Mesendoderm (in vitro differentiated cells): ENCODE measurements at regions not wholly inside any gene's neighbourhood (a gene's known extent, or its start where the extent isn't known, plus 50 kb on each side); places are given as distances from the start of the nearest gene placed in this dataset.

ENCODE experiments used
- DNase-seq: peaks from one replicate; pipeline ENCODE4 v3.0.0; 2013
- H2AK5ac ChIP-seq: 2 replicates; pipeline ENCODE4 v1.6.1; 2013; ENCODE audit warnings: low read length, inconsistent platforms
- H2BK120ac ChIP-seq: 2 replicates; pipeline ENCODE4 v1.6.1; 2013; ENCODE audit warnings: low read depth, mild to moderate bottlenecking, low read length, moderate library complexity, mixed read lengths
- H2BK15ac ChIP-seq: replicated peaks from 2 replicates; pipeline ENCODE4 v1.6.1; 2013; ENCODE audit warnings: low read depth, mild to moderate bottlenecking, moderate library complexity
- H2BK5ac ChIP-seq: 2 replicates; pipeline ENCODE4 v1.6.1; 2013; ENCODE audit warnings: low read length, inconsistent platforms
- H3K18ac ChIP-seq: 2 replicates; pipeline ENCODE4 v1.6.1; 2013; ENCODE audit warnings: mild to moderate bottlenecking, low read length, mixed read lengths
- H3K23ac ChIP-seq: one replicate; pipeline ENCODE4 v1.6.1; 2013; ENCODE audit warnings: low read length
- H3K27ac ChIP-seq: 2 replicates; pipeline ENCODE4 v1.5.1; 2013; ENCODE audit warnings: low read depth, mild to moderate bottlenecking, inconsistent platforms, low read length, moderate library complexity
- H3K27me3 ChIP-seq: 2 replicates; pipeline ENCODE4 v1.6.1; 2013; ENCODE audit warnings: low read length, control low read depth, mild to moderate bottlenecking, inconsistent platforms; ENCODE audit not compliant: insufficient read depth, poor library complexity
- H3K36me3 ChIP-seq: 2 replicates; pipeline ENCODE4 v1.6.1; 2013; ENCODE audit warnings: low read length, inconsistent platforms; ENCODE audit not compliant: control insufficient read depth, insufficient read depth
- H3K4ac ChIP-seq: one replicate; pipeline ENCODE4 v1.6.1; 2013; ENCODE audit warnings: low read depth, mild to moderate bottlenecking, low read length, moderate library complexity
- H3K4me1 ChIP-seq: 2 replicates; pipeline ENCODE4 v1.6.1; 2013; ENCODE audit warnings: low read depth, low read length, inconsistent platforms; ENCODE audit not compliant: control insufficient read depth
- H3K4me2 ChIP-seq: 2 replicates; pipeline ENCODE4 v1.6.1; 2013; ENCODE audit warnings: low read length
- H3K4me3 ChIP-seq: 2 replicates; pipeline ENCODE4 v1.5.1; 2013; ENCODE audit warnings: mild to moderate bottlenecking, low read length
- H3K56ac ChIP-seq: one replicate; pipeline ENCODE4 v1.6.1; 2013; ENCODE audit warnings: low read length
- H3K79me1 ChIP-seq: 2 replicates; pipeline ENCODE4 v1.6.1; 2013; ENCODE audit warnings: low read length, inconsistent platforms
- H3K79me2 ChIP-seq: 2 replicates; pipeline ENCODE4 v1.6.1; 2013; ENCODE audit warnings: mild to moderate bottlenecking, low read length; ENCODE audit not compliant: control insufficient read depth, insufficient read depth
- H3K9ac ChIP-seq: 2 replicates; pipeline ENCODE4 v1.6.1; 2013; ENCODE audit warnings: low read length, inconsistent platforms
- H4K5ac ChIP-seq: one replicate; pipeline ENCODE4 v1.6.1; 2013; ENCODE audit warnings: low read length
- H4K8ac ChIP-seq: one replicate; pipeline ENCODE4 v1.6.1; 2013; ENCODE audit warnings: low read depth, mild to moderate bottlenecking, control low read depth, low read length, moderate library complexity
- WGBS: extraction: QIAGEN DNeasy Blood & Tissue Kit; methylation state at CpG from one replicate; pipeline ENCODE4 v1.1.7; 2013; ENCODE audit warnings: low lambda C conversion rate, missing lambda C conversion rate; ENCODE audit not compliant: insufficient coverage; ENCODE audit errors: extremely low coverage; 5-methylcytosine and 5-hydroxymethylcytosine counted together

DNA sequence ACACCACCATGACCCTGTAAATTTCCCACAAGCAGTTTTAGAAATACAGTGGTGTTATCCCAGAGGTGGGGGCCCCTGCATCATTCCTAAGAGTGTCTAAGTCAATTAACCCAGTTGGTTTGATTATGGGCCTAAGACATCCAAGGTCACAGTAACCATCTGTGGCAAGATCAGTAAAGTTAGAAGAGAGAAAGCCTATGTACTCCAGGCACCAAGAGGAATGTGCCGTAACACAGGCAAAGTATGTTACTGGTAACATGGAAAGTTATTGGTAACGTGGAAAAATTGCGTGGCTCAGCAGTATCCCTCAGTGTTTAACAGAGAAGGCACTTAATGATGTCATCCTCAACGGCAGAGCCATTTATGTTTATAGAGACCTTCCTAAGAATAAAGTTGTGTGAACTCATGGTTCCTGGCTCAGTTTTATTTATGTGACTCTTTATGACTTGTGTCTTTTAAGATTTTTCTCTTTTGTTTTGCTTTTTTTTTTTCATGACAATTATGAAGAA lies 144.1 kb upstream of the RASGRP1 start:
- Histone ChIP-seq H3K27ac (no peak overlapping the region), H3K27me3 (no peaks in the 10 kb centered on the region), H3K4me3 (no peak overlapping the region), H2BK5ac (no peak overlapping the region), H3K9ac (no peak overlapping the region), H3K18ac (no peak overlapping the region), H3K79me1 (no peaks in the 10 kb centered on the region), H2BK15ac (no peak overlapping the region), H3K23ac (no peak overlapping the region), H2AK5ac (no peak overlapping the region), H4K8ac (no peak overlapping the region), H3K56ac (no peak overlapping the region), H3K4me2 (no peak overlapping the region), H4K5ac (no peak overlapping the region), H3K36me3 (no peaks in the 10 kb centered on the region), H3K4ac (no peak overlapping the region), H2BK120ac (no peak overlapping the region), H3K4me1 (no peaks in the 10 kb centered on the region), H3K79me2 (no peaks in the 10 kb centered on the region)
- no CpG with 5 or more reads among the region's 4 CpGs for WGBS
- no peak for DNase-seq

DNA sequence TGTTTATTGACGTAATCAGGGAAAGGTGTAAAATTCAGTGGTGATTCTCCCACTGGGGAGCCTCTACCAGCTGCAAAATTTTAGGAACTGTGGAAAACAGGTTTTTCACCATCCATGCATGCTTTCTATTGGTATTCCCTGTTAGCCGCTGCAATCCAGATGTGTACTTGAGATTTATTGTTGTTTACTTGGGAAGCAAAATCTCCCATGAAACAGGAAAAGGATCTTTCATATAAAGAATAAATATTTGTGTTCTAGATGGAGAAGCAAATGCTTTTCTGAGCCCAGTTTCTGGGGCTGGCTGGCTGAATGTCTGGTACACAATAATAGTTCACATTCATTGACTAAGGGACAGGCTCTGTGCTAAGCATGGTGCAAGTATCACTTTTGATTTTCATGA lies 144.6 kb upstream of the RASGRP1 start:
- DNase-seq: no peak
- Histone ChIP-seq H2BK15ac (no peak overlapping the region), H3K4ac (no peak overlapping the region)

DNA sequence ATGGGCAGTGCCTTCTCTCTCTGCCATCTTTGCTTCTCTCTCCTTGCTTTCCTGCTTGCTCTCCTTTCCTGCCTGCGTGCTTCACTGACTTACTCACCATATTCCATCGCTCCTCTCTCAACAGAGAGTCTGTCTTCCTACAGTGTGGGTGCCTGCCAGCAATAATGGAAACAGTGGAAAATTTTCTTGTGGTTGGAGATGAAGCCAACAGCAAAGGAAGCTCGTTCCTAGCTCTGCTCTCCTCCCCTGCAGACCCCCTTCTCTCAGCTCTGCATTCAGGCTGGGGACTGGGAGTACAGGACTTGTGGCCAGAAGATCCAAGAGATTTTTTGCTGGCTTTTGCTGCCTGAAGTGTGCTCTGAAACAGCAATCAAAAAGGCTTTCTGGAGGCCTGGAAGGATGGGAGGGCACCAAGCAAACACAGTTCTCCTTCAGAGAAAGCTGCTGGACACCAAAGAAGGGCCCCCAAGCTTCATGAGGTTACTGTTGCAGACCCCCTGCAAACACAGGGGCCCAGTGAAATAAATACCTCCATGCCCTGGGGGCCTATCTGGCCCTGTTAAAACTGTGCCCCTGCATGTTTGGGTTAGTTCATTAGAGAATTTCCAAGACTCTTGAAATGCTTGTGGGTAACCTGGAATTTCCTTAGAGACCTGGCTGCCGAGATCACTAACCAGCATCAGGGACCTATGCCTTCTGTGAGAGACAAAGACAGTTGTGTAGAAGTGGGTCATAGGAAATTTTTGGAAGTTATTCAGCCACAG lies 149.9 kb upstream of the RASGRP1 start:
- no peak overlapping the region for H3K4me3 ChIP-seq
- no peak overlapping the region for H2BK5ac ChIP-seq
- H2BK120ac ChIP-seq: no peak overlapping the region
- no peak overlapping the region for H2AK5ac ChIP-seq
- H3K4ac ChIP-seq: no peak overlapping the region
- no peak overlapping the region for H3K56ac ChIP-seq
- H3K4me1 ChIP-seq: no peaks in the 10 kb centered on the region
- no peak overlapping the region for H3K27ac ChIP-seq
- H3K23ac ChIP-seq: no peak overlapping the region
- no peaks in the 10 kb centered on the region for H3K27me3 ChIP-seq
- no peak overlapping the region for H3K18ac ChIP-seq
- H2BK15ac ChIP-seq: no peak overlapping the region
- H4K5ac ChIP-seq: no peak overlapping the region
- H3K79me2 ChIP-seq: no peaks in the 10 kb centered on the region
- no peak for DNase-seq
- no peak overlapping the region for H4K8ac ChIP-seq
- H3K4me2 ChIP-seq: no peak overlapping the region
- no peaks in the 10 kb centered on the region for H3K79me1 ChIP-seq
- no CpG with 5 or more reads among the region's 4 CpGs for WGBS
- H3K36me3 ChIP-seq: no peaks in the 10 kb centered on the region
- H3K9ac ChIP-seq: no peak overlapping the region

More for the DNA sequence above, 144.6 kb upstream of the RASGRP1 start:
- no peak overlapping the region for H4K5ac ChIP-seq
- no peaks in the 10 kb centered on the region for H3K79me1 ChIP-seq
- no peaks in the 10 kb centered on the region for H3K27me3 ChIP-seq
- H3K4me2 ChIP-seq: no peak overlapping the region
- H3K79me2 ChIP-seq: no peaks in the 10 kb centered on the region
- H3K4me1 ChIP-seq: no peaks in the 10 kb centered on the region
- no peak overlapping the region for H3K56ac ChIP-seq
- no peak overlapping the region for H3K4me3 ChIP-seq
- no peak overlapping the region for H3K27ac ChIP-seq
- no peak overlapping the region for H3K9ac ChIP-seq
- no peak overlapping the region for H4K8ac ChIP-seq
- H2BK120ac ChIP-seq: no peak overlapping the region
- H2AK5ac ChIP-seq: no peak overlapping the region
- no CpG with 5 or more reads among the region's 2 CpGs for WGBS
- H3K23ac ChIP-seq: no peak overlapping the region
- no peak overlapping the region for H3K18ac ChIP-seq
- no peak overlapping the region for H2BK5ac ChIP-seq
- no peaks in the 10 kb centered on the region for H3K36me3 ChIP-seq

DNA sequence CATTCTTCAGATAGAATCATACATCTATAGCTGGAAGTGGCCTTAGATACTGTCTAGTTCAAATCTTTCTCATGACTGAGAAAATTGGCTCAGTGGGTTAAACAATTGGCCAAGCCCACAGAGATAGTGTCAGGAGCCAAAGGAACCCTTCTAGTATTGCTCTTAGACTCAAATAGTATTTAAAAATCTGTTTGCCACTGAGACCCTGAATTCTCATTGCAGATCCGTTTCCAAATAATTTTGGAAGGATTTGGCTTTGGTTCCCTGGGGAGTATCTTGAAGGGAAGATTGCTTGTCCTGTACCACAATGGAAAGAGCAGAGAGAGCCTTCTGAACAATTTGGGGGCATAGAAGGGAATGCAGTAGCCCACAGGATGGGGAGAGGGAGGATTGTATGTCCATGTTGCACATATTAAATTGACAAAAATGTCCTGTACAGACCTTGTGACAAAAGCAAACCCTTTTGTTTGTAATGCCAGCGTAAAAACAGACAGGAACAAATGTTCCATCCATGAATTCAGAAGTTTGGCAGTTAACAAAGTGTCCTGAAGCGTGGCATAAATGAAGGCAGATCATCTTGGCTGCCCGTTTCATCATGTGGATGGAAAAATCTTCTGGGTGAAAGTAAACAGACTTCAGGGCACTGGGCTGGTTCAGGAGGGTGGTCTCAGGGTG lies 156.4 kb upstream of the RASGRP1 start:
- no peak for DNase-seq
- Histone ChIP-seq H2BK15ac (no peak overlapping the region), H3K18ac (no peak overlapping the region), H2BK120ac (no peak overlapping the region), H2AK5ac (no peak overlapping the region), H3K4me3 (no peak overlapping the region), H3K27me3 (no peaks in the 10 kb centered on the region), H3K4me2 (no peak overlapping the region), H3K9ac (no peak overlapping the region), H3K23ac (no peak overlapping the region), H3K27ac (no peak overlapping the region), H4K5ac (no peak overlapping the region), H3K36me3 (no peaks in the 10 kb centered on the region), H2BK5ac (no peak overlapping the region), H3K4me1 (no peaks in the 10 kb centered on the region), H3K79me2 (no peaks in the 10 kb centered on the region), H3K56ac (no peak overlapping the region), H3K79me1 (no peaks in the 10 kb centered on the region), H4K8ac (no peak overlapping the region), H3K4ac (no peak overlapping the region)
- no CpG with 5 or more reads among the region's 4 CpGs for WGBS

DNA sequence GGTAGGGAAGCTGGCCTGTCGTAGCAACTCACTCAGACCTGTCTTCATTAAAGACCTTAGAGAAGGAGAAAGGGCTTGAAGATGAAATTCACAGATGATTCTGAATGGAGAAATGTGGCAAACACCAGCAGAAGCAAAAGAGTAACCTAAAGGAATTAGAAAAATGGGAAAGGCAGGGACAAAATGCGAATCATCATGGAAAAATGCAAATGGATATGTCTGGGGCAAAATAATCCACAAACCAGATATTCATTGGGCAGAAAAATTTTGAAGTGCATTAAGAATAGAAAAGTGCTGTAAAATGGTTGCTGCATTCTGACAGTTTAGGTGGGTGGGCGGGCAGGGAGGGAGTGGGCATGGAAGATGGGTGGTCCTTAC lies 156.9 kb upstream of the RASGRP1 start:
- no peak overlapping the region for H3K9ac ChIP-seq
- H3K79me2 ChIP-seq: no peaks in the 10 kb centered on the region
- no peak for DNase-seq
- no peak overlapping the region for H3K27ac ChIP-seq
- no peaks in the 10 kb centered on the region for H3K36me3 ChIP-seq
- H3K27me3 ChIP-seq: no peaks in the 10 kb centered on the region
- no peak overlapping the region for H2BK5ac ChIP-seq
- H3K4ac ChIP-seq: no peak overlapping the region
- H3K79me1 ChIP-seq: no peaks in the 10 kb centered on the region
- no peak overlapping the region for H4K5ac ChIP-seq
- no CpG with 5 or more reads among the region's 3 CpGs for WGBS
- no peak overlapping the region for H3K4me2 ChIP-seq
- H2BK120ac ChIP-seq: no peak overlapping the region
- no peak overlapping the region for H3K56ac ChIP-seq
- H3K4me1 ChIP-seq: no peaks in the 10 kb centered on the region
- no peak overlapping the region for H3K4me3 ChIP-seq
- no peak overlapping the region for H3K18ac ChIP-seq
- H2AK5ac ChIP-seq: no peak overlapping the region
- no peak overlapping the region for H2BK15ac ChIP-seq
- H4K8ac ChIP-seq: no peak overlapping the region
- no peak overlapping the region for H3K23ac ChIP-seq
